Epithelial cell of prostate (primary cell): ENCODE measurements at regions not wholly inside any gene's neighbourhood (a gene's known extent, or its start where the extent isn't known, plus 50 kb on each side); places are given as distances from the start of the nearest gene placed in this dataset.

Experiments
- DNase-seq: peaks from one replicate; pipeline ENCODE4 v3.0.0-alpha.2; 2011; ENCODE audit warnings: low read depth, low spot score
- H3K27ac ChIP-seq: fragments of 450-650 bp; 2 replicates; pipeline ENCODE4 v1.5.1; 2017; ENCODE audit warnings: mild to moderate bottlenecking

- DNase-seq, result no peak
- no peak overlapping the region for H3K27ac ChIP-seq
Observed at GRCh38 chr6:119862719-119863118, 513.2 kb upstream of the MAN1A1 start.

GRCh38 chr6:119858901-119859300 lies 509.3 kb upstream of the MAN1A1 start:
- no peak for DNase-seq
- no peak overlapping the region for H3K27ac ChIP-seq

GRCh38 chr6:119856136-119856535 lies 506.6 kb upstream of the MAN1A1 start:
- no peak overlapping the region for H3K27ac ChIP-seq
- DNase-seq, result no peak

- DNase-seq, result no peak
- no peak overlapping the region for H3K27ac ChIP-seq
Observed at GRCh38 chr6:119848696-119849095, 499.1 kb upstream of the MAN1A1 start.

- no peak for DNase-seq
Observed at GRCh38 chr6:119845161-119845560, 495.6 kb upstream of the MAN1A1 start.

GRCh38 chr6:119844387-119844786 lies 494.8 kb upstream of the MAN1A1 start:
- DNase-seq, result no peak
- H3K27ac ChIP-seq, result no peak overlapping the region

More at GRCh38 chr6:119845161-119845560, 495.6 kb upstream of the MAN1A1 start:
- no peak overlapping the region for H3K27ac ChIP-seq

GRCh38 chr6:119842191-119842590 lies 492.6 kb upstream of the MAN1A1 start:
- no peak overlapping the region for H3K27ac ChIP-seq
- DNase-seq, result no peak

GRCh38 chr6:119838043-119838442 lies 488.5 kb upstream of the MAN1A1 start:
- no peak overlapping the region for H3K27ac ChIP-seq
- DNase-seq, result no peak

GRCh38 chr6:119834418-119834817 lies 484.9 kb upstream of the MAN1A1 start:
- no peak overlapping the region for H3K27ac ChIP-seq
- DNase-seq, result no peak

GRCh38 chr6:119832411-119832810 lies 482.9 kb upstream of the MAN1A1 start:
- DNase-seq, result no peak
- H3K27ac ChIP-seq, result no peak overlapping the region

- peak; percentile 97 for DNase-seq
Observed at GRCh38 chr6:119830494-119831295, 481.1 kb upstream of the MAN1A1 start.

GRCh38 chr6:119830069-119830468 lies 480.5 kb upstream of the MAN1A1 start:
- no peak for DNase-seq
- H3K27ac ChIP-seq, result peak overlapping the region; percentile 79

More at GRCh38 chr6:119830494-119831295, 481.1 kb upstream of the MAN1A1 start:
- peak overlapping the region; percentile 79 for H3K27ac ChIP-seq

GRCh38 chr6:119829499-119829898 lies 479.9 kb upstream of the MAN1A1 start:
- peak; percentile 48 for DNase-seq
- H3K27ac ChIP-seq, result peak overlapping the region; percentile 79

- no peak for DNase-seq
Observed at GRCh38 chr6:119829006-119829405, 479.4 kb upstream of the MAN1A1 start.

GRCh38 chr6:119821380-119821779 lies 471.8 kb upstream of the MAN1A1 start:
- peak; percentile 12 for DNase-seq
- H3K27ac ChIP-seq, result no peak overlapping the region

More at GRCh38 chr6:119829006-119829405, 479.4 kb upstream of the MAN1A1 start:
- H3K27ac ChIP-seq, result peak overlapping the region; percentile 79

- H3K27ac ChIP-seq, result no peak overlapping the region
- no peak for DNase-seq
Observed at GRCh38 chr6:119818876-119819275, 469.3 kb upstream of the MAN1A1 start.

GRCh38 chr6:119814609-119815400 lies 465.2 kb upstream of the MAN1A1 start:
- no peak overlapping the region for H3K27ac ChIP-seq
- no peak for DNase-seq

GRCh38 chr6:119802464-119802863 lies 452.9 kb upstream of the MAN1A1 start:
- H3K27ac ChIP-seq, result no peak overlapping the region
- DNase-seq, result no peak

GRCh38 chr6:119801056-119801455 lies 451.5 kb upstream of the MAN1A1 start:
- H3K27ac ChIP-seq, result no peak overlapping the region
- DNase-seq, result no peak

- DNase-seq, result no peak
- H3K27ac ChIP-seq, result no peak overlapping the region
Observed at GRCh38 chr6:119800526-119800925, 451.0 kb upstream of the MAN1A1 start.
